ENCODE measurements at regions not wholly inside any gene's neighbourhood (a gene's known extent, or its start where the extent isn't known, plus 50 kb on each side); places are given as distances from the start of the nearest gene placed in this dataset.

GRCh38 chr15:39529457-39529856 is 51.4 kb upstream of the THBS1 start:
- TF ChIP-seq, protein P1, sequence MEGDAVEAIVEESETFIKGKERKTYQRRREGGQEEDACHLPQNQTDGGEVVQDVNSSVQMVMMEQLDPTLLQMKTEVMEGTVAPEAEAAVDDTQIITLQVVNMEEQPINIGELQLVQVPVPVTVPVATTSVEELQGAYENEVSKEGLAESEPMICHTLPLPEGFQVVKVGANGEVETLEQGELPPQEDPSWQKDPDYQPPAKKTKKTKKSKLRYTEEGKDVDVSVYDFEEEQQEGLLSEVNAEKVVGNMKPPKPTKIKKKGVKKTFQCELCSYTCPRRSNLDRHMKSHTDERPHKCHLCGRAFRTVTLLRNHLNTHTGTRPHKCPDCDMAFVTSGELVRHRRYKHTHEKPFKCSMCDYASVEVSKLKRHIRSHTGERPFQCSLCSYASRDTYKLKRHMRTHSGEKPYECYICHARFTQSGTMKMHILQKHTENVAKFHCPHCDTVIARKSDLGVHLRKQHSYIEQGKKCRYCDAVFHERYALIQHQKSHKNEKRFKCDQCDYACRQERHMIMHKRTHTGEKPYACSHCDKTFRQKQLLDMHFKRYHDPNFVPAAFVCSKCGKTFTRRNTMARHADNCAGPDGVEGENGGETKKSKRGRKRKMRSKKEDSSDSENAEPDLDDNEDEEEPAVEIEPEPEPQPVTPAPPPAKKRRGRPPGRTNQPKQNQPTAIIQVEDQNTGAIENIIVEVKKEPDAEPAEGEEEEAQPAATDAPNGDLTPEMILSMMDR (IDR thresholded peaks at IDR 0.05), result no peak
- TF ChIP-seq POLR2A (IDR thresholded peaks at IDR 0.05) (no peak), POLR2AphosphoS5 (IDR thresholded peaks at IDR 0.05) (no peak), EP300 (IDR thresholded peaks at IDR 0.05) (no peak)
